ENCODE measurements at regions not wholly inside any gene's neighbourhood (a gene's known extent, or its start where the extent isn't known, plus 50 kb on each side); places are given as distances from the start of the nearest gene placed in this dataset.

- no peak overlapping the region for H3K4me3 ChIP-seq (ENCODE audit: low read length in 2 of 2)
- no peaks in the 10 kb centered on the region for H3K27me3 ChIP-seq (ENCODE audit: control insufficient read depth in 2 of 2, insufficient read depth in 2 of 2, low read length in 2 of 2)
- no peak overlapping the region for H3K27ac ChIP-seq (ENCODE audit: low read depth in 2 of 2, low read length in 2 of 2)
- no peaks in the 10 kb centered on the region for H3K9me3 ChIP-seq (ENCODE audit: control insufficient read depth in 2 of 2, low read length in 2 of 2)
- H3K4me1 ChIP-seq (ENCODE audit: control insufficient read depth in 2 of 2, insufficient read depth in 2 of 2, low read length in 2 of 2): no peaks in the 10 kb centered on the region
- no peak overlapping the region for H3K9ac ChIP-seq (ENCODE audit: low read depth in 1 of 2, low read length in 2 of 2)
- no peaks in the 10 kb centered on the region for H3K36me3 ChIP-seq (ENCODE audit: control insufficient read depth in 2 of 2, insufficient read depth in 2 of 2, low read length in 2 of 2)
Measured at GRCh38 chr11:82546661-82547557, 186.8 kb downstream of the FAM181B start.

DNA sequence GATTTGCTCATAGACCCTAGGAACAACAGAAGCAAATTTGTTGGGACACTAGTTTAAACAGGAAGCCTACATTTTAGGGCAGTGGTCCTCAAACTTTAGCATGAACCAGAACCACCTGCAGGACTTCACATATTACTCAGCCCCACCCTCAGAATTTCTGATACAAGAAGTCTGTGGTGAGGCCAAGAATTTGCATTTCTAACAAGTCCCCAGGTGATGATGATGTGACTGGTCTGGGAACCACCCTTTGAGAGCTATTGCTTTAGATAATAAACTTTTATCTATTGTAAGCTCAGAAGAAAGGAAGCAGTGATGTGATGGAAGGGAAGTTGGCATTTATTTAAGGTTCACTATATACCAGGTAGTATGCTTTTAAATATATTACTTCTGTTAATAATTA is 194.0 kb downstream of the FAM181B start:
- Histone ChIP-seq H3K9me3 (ENCODE audit: control insufficient read depth in 2 of 2, low read length in 2 of 2) (no peaks in the 10 kb centered on the region), H3K4me1 (ENCODE audit: control insufficient read depth in 2 of 2, insufficient read depth in 2 of 2, low read length in 2 of 2) (no peaks in the 10 kb centered on the region)

DNA sequence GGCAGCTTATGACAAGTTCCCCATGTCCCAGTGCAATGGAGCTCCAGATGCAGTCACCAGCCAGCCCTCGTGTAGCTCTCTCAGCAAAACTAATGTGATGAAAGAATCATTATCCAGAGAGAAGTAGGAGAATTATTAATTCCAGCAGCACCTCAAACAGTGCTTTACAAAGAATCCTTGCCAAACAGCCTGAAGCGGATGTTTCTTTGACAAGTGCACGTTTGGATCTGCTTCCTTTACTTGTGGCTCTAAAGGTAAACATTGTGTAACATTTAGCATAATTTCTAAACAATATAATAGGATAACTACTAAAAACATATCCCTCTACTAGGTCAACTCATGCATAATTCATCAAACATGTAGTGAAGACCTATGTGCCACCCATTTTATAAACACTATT is 197.0 kb downstream of the FAM181B start:
- Histone ChIP-seq H3K27me3 (ENCODE audit: control insufficient read depth in 2 of 2, insufficient read depth in 2 of 2, low read length in 2 of 2) (no peaks in the 10 kb centered on the region), H3K36me3 (ENCODE audit: control insufficient read depth in 2 of 2, insufficient read depth in 2 of 2, low read length in 2 of 2) (no peaks in the 10 kb centered on the region), H3K4me1 (ENCODE audit: control insufficient read depth in 2 of 2, insufficient read depth in 2 of 2, low read length in 2 of 2) (no peaks in the 10 kb centered on the region), H3K9ac (ENCODE audit: low read depth in 1 of 2, low read length in 2 of 2) (no peak overlapping the region), H3K4me3 (ENCODE audit: low read length in 2 of 2) (no peak overlapping the region), H3K9me3 (ENCODE audit: control insufficient read depth in 2 of 2, low read length in 2 of 2) (no peaks in the 10 kb centered on the region), H3K27ac (ENCODE audit: low read depth in 2 of 2, low read length in 2 of 2) (no peak overlapping the region)

More for the DNA sequence above, 194.0 kb downstream of the FAM181B start:
- no peaks in the 10 kb centered on the region for H3K36me3 ChIP-seq (ENCODE audit: control insufficient read depth in 2 of 2, insufficient read depth in 2 of 2, low read length in 2 of 2)
- H3K4me3 ChIP-seq (ENCODE audit: low read length in 2 of 2): no peak overlapping the region
- H3K27me3 ChIP-seq (ENCODE audit: control insufficient read depth in 2 of 2, insufficient read depth in 2 of 2, low read length in 2 of 2): no peaks in the 10 kb centered on the region
- H3K27ac ChIP-seq (ENCODE audit: low read depth in 2 of 2, low read length in 2 of 2): no peak overlapping the region
- H3K9ac ChIP-seq (ENCODE audit: low read depth in 1 of 2, low read length in 2 of 2): no peak overlapping the region

GRCh38 chr11:82533628-82534327 is 199.9 kb downstream of the FAM181B start:
- H3K36me3 ChIP-seq (ENCODE audit: control insufficient read depth in 2 of 2, insufficient read depth in 2 of 2, low read length in 2 of 2): no peaks in the 10 kb centered on the region
- H3K4me1 ChIP-seq (ENCODE audit: control insufficient read depth in 2 of 2, insufficient read depth in 2 of 2, low read length in 2 of 2): no peaks in the 10 kb centered on the region
- no peaks in the 10 kb centered on the region for H3K9me3 ChIP-seq (ENCODE audit: control insufficient read depth in 2 of 2, low read length in 2 of 2)
- no peak overlapping the region for H3K4me3 ChIP-seq (ENCODE audit: low read length in 2 of 2)
- H3K27me3 ChIP-seq (ENCODE audit: control insufficient read depth in 2 of 2, insufficient read depth in 2 of 2, low read length in 2 of 2): no peaks in the 10 kb centered on the region
- H3K9ac ChIP-seq (ENCODE audit: low read depth in 1 of 2, low read length in 2 of 2): no peak overlapping the region
- H3K27ac ChIP-seq (ENCODE audit: low read depth in 2 of 2, low read length in 2 of 2): no peak overlapping the region

- no peaks in the 10 kb centered on the region for H3K36me3 ChIP-seq (ENCODE audit: control insufficient read depth in 2 of 2, insufficient read depth in 2 of 2, low read length in 2 of 2)
- H3K9ac ChIP-seq (ENCODE audit: low read depth in 1 of 2, low read length in 2 of 2): no peak overlapping the region
- no peak overlapping the region for H3K4me3 ChIP-seq (ENCODE audit: low read length in 2 of 2)
- H3K9me3 ChIP-seq (ENCODE audit: control insufficient read depth in 2 of 2, low read length in 2 of 2): no peaks in the 10 kb centered on the region
- H3K4me1 ChIP-seq (ENCODE audit: control insufficient read depth in 2 of 2, insufficient read depth in 2 of 2, low read length in 2 of 2): no peaks in the 10 kb centered on the region
- no peaks in the 10 kb centered on the region for H3K27me3 ChIP-seq (ENCODE audit: control insufficient read depth in 2 of 2, insufficient read depth in 2 of 2, low read length in 2 of 2)
- no peak overlapping the region for H3K27ac ChIP-seq (ENCODE audit: low read depth in 2 of 2, low read length in 2 of 2)
Measured at GRCh38 chr11:82529936-82530335, 203.7 kb downstream of the FAM181B start.

GRCh38 chr11:82527081-82527584 is 206.5 kb downstream of the FAM181B start:
- no peak overlapping the region for H3K9ac ChIP-seq (ENCODE audit: low read depth in 1 of 2, low read length in 2 of 2)
- H3K4me1 ChIP-seq (ENCODE audit: control insufficient read depth in 2 of 2, insufficient read depth in 2 of 2, low read length in 2 of 2): no peaks in the 10 kb centered on the region
- no peaks in the 10 kb centered on the region for H3K36me3 ChIP-seq (ENCODE audit: control insufficient read depth in 2 of 2, insufficient read depth in 2 of 2, low read length in 2 of 2)
- no peaks in the 10 kb centered on the region for H3K27me3 ChIP-seq (ENCODE audit: control insufficient read depth in 2 of 2, insufficient read depth in 2 of 2, low read length in 2 of 2)
- no peak overlapping the region for H3K27ac ChIP-seq (ENCODE audit: low read depth in 2 of 2, low read length in 2 of 2)
- H3K9me3 ChIP-seq (ENCODE audit: control insufficient read depth in 2 of 2, low read length in 2 of 2): no peaks in the 10 kb centered on the region
- H3K4me3 ChIP-seq (ENCODE audit: low read length in 2 of 2): no peak overlapping the region

DNA sequence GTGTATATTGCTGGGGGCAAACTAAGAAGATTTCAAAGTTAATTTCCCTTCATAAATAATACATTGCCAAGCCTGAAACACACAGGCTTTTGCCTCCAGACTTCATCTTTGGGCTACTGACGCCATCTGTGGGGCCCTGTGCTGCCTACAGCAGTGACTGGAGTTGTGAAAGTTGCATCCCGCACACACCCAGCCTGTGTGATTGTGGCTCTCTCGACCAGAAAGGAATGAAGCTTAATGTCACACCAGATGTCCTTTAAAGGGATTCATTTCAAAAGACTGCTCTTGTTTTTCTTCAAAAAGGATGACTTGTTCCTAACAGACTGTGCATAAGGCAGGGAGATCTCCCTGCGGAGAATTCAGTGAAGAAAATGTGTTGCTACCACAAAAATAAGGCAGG is 210.5 kb downstream of the FAM181B start:
- H3K4me3 ChIP-seq (ENCODE audit: low read length in 2 of 2): no peak overlapping the region
- H3K27me3 ChIP-seq (ENCODE audit: control insufficient read depth in 2 of 2, insufficient read depth in 2 of 2, low read length in 2 of 2): no peaks in the 10 kb centered on the region
- H3K4me1 ChIP-seq (ENCODE audit: control insufficient read depth in 2 of 2, insufficient read depth in 2 of 2, low read length in 2 of 2): no peaks in the 10 kb centered on the region
- no peak overlapping the region for H3K9ac ChIP-seq (ENCODE audit: low read depth in 1 of 2, low read length in 2 of 2)
- H3K36me3 ChIP-seq (ENCODE audit: control insufficient read depth in 2 of 2, insufficient read depth in 2 of 2, low read length in 2 of 2): no peaks in the 10 kb centered on the region
- H3K9me3 ChIP-seq (ENCODE audit: control insufficient read depth in 2 of 2, low read length in 2 of 2): no peaks in the 10 kb centered on the region
- no peak overlapping the region for H3K27ac ChIP-seq (ENCODE audit: low read depth in 2 of 2, low read length in 2 of 2)

- H3K9ac ChIP-seq (ENCODE audit: low read depth in 1 of 2, low read length in 2 of 2): no peak overlapping the region
- no peaks in the 10 kb centered on the region for H3K4me1 ChIP-seq (ENCODE audit: control insufficient read depth in 2 of 2, insufficient read depth in 2 of 2, low read length in 2 of 2)
- H3K36me3 ChIP-seq (ENCODE audit: control insufficient read depth in 2 of 2, insufficient read depth in 2 of 2, low read length in 2 of 2): no peaks in the 10 kb centered on the region
- no peaks in the 10 kb centered on the region for H3K27me3 ChIP-seq (ENCODE audit: control insufficient read depth in 2 of 2, insufficient read depth in 2 of 2, low read length in 2 of 2)
- H3K27ac ChIP-seq (ENCODE audit: low read depth in 2 of 2, low read length in 2 of 2): no peak overlapping the region
- H3K4me3 ChIP-seq (ENCODE audit: low read length in 2 of 2): no peak overlapping the region
- no peaks in the 10 kb centered on the region for H3K9me3 ChIP-seq (ENCODE audit: control insufficient read depth in 2 of 2, low read length in 2 of 2)
Measured at GRCh38 chr11:82521427-82521826, 212.2 kb downstream of the FAM181B start.

DNA sequence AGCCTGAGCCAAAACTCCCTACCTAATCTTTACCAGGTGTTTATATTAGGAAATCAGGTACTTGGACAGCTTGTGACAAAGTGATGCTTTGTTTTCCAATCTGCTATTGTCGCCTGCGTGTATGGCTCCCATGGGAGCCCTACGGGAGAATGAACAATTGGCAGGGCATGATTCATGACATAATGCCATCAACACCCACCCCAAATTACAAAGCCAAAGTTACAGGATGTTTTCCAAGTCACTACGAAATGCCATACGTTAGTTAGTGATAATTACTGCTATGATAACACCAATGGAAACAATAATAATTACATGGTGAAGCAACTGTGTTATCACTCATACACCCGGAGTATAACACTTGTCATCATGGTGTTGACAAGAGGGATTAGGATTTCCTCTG is 226.4 kb downstream of the FAM181B start:
- no peaks in the 10 kb centered on the region for H3K9me3 ChIP-seq (ENCODE audit: control insufficient read depth in 2 of 2, low read length in 2 of 2)
- no peak overlapping the region for H3K4me3 ChIP-seq (ENCODE audit: low read length in 2 of 2)
- no peaks in the 10 kb centered on the region for H3K36me3 ChIP-seq (ENCODE audit: control insufficient read depth in 2 of 2, insufficient read depth in 2 of 2, low read length in 2 of 2)
- H3K9ac ChIP-seq (ENCODE audit: low read depth in 1 of 2, low read length in 2 of 2): no peak overlapping the region
- H3K27me3 ChIP-seq (ENCODE audit: control insufficient read depth in 2 of 2, insufficient read depth in 2 of 2, low read length in 2 of 2): no peaks in the 10 kb centered on the region
- H3K4me1 ChIP-seq (ENCODE audit: control insufficient read depth in 2 of 2, insufficient read depth in 2 of 2, low read length in 2 of 2): no peaks in the 10 kb centered on the region
- no peak overlapping the region for H3K27ac ChIP-seq (ENCODE audit: low read depth in 2 of 2, low read length in 2 of 2)

- no peak overlapping the region for H3K9ac ChIP-seq (ENCODE audit: low read depth in 1 of 2, low read length in 2 of 2)
- H3K9me3 ChIP-seq (ENCODE audit: control insufficient read depth in 2 of 2, low read length in 2 of 2): no peaks in the 10 kb centered on the region
- no peaks in the 10 kb centered on the region for H3K36me3 ChIP-seq (ENCODE audit: control insufficient read depth in 2 of 2, insufficient read depth in 2 of 2, low read length in 2 of 2)
- no peak overlapping the region for H3K27ac ChIP-seq (ENCODE audit: low read depth in 2 of 2, low read length in 2 of 2)
- H3K27me3 ChIP-seq (ENCODE audit: control insufficient read depth in 2 of 2, insufficient read depth in 2 of 2, low read length in 2 of 2): no peaks in the 10 kb centered on the region
- no peaks in the 10 kb centered on the region for H3K4me1 ChIP-seq (ENCODE audit: control insufficient read depth in 2 of 2, insufficient read depth in 2 of 2, low read length in 2 of 2)
- H3K4me3 ChIP-seq (ENCODE audit: low read length in 2 of 2): no peak overlapping the region
Measured at GRCh38 chr11:82505379-82505778, 228.3 kb downstream of the FAM181B start.

Measured in mucosa of rectum (tissue), 2 donors.